NT2/D1 (cell line): ENCODE measurements at regions not wholly inside any gene's neighbourhood (a gene's known extent, or its start where the extent isn't known, plus 50 kb on each side); places are given as distances from the start of the nearest gene placed in this dataset.
A peak's percentile ranks its signal among the peaks of the same experiment; 100 is the strongest.

Experiments used
- DNase-seq: peaks from one replicate; pipeline ENCODE4 v3.0.0-alpha.2; 2011; ENCODE audit warnings: low read depth, low spot score
- H3K27me3 ChIP-seq: 2 replicates; pipeline ENCODE4 v1.6.0; 2011; ENCODE audit warnings: mild to moderate bottlenecking; ENCODE audit not compliant: insufficient read length, insufficient read depth
- H3K36me3 ChIP-seq: 2 replicates; pipeline ENCODE4 v1.6.1; 2011; ENCODE audit warnings: mild to moderate bottlenecking, low read length, mixed read lengths; ENCODE audit not compliant: insufficient read depth, insufficient read length
- H3K4me1 ChIP-seq: 2 replicates; pipeline ENCODE4 v1.5.1; 2011; ENCODE audit not compliant: insufficient read depth, insufficient read length
- H3K4me3 ChIP-seq: 2 replicates; pipeline ENCODE4 v1.5.1; 2011; ENCODE audit warnings: low read depth; ENCODE audit not compliant: insufficient read length
- H3K9ac ChIP-seq: 2 replicates; pipeline ENCODE4 v1.6.0; 2011; ENCODE audit warnings: low read depth; ENCODE audit not compliant: insufficient read length
- H3K9me3 ChIP-seq: 2 replicates; pipeline ENCODE4 v1.5.1; 2011; ENCODE audit warnings: mild to moderate bottlenecking, low read length; ENCODE audit not compliant: insufficient read depth
- SUZ12 ChIP-seq: IDR thresholded peaks from 2 replicates; pipeline ENCODE4 v1.6.1; 2011; ENCODE audit not compliant: insufficient read length, insufficient read depth; ENCODE audit errors: extremely low read depth
- YY1 ChIP-seq: IDR thresholded peaks from 2 replicates; pipeline ENCODE4 v1.6.1; 2011; ENCODE audit not compliant: insufficient read length, insufficient read depth
- ZNF274 ChIP-seq: IDR thresholded peaks from 2 replicates; pipeline ENCODE4 v1.6.1; 2011; ENCODE audit warnings: mild to moderate bottlenecking, low read depth, low read length

DNA sequence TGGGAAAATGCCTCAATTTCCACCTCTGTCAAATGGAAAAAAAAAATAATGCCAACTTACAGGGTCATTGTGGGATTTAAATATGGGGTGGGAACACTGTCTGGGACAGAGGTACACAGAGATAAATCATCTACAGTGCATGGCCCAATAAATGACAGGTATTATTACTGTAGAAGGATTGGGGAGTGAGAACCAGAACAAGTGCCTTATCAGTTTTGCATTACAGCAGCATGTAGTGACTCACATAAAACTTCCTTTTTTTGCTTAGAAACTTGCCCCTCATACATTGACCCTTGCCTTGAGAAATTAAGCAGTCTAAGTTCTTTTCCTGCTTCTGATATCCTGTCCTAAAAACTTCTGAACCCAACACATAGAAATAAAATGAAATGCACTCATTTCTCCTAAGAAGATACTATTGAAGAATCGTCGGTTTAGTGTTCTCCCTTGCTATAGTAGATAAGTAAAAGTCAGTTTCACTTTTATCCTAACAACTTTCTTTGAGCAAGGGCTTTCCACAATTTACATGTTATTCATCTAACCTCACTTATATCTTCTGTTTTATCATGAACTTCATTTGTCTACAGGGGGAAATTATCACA is 121.0 kb upstream of the HAAO start:
- no peak overlapping the region for H3K9ac ChIP-seq
- no peak for TF ChIP-seq YY1
- TF ChIP-seq SUZ12, result no peak
- TF ChIP-seq ZNF274, result no peak
- H3K27me3 ChIP-seq, result peaks cover 11% of the 10 kb centered on the region
- no peak overlapping the region for H3K4me3 ChIP-seq
- no peaks in the 10 kb centered on the region for H3K36me3 ChIP-seq
- no peak for DNase-seq
- no peaks in the 10 kb centered on the region for H3K4me1 ChIP-seq
- H3K9me3 ChIP-seq, result no peaks in the 10 kb centered on the region

DNA sequence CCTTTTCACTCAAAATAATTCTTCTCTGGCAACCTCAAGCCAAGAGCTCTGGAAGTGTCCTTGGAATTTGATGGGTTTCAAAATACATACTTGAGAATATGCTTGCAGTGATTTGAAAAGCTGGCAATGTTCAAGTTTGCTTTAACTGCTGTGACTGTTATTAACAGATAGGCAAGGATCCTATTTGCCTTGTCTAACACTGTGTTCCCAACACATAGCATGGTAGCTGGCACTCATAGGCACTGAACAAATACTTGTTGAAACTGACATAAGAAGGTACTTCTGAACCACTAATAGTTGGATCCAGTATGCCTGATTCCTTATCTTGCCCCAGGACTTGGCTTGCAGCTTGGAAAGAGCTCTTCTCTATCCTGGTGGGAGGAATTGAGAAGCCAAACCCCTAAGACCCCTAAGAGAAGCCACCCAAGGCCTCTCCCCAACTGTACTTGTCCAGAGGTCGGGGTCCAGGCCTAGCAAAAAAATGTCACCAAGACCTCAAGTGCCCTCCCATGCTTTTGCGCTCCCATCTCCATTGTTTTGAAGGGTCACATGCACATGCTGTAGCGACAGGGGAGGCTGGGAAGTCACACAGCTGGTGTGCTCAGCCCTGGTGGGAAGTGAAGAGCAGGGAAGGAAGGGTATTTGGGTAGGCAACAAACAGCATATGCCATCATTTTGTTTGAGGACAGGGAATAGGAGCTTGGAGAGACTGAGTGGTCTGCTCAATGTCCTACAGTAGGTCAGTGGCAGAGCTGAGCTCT is 118.4 kb upstream of the HAAO start:
- Histone ChIP-seq H3K4me3 (no peak overlapping the region), H3K9me3 (no peaks in the 10 kb centered on the region), H3K36me3 (no peaks in the 10 kb centered on the region), H3K9ac (no peak overlapping the region), H3K4me1 (no peaks in the 10 kb centered on the region), H3K27me3 (peaks cover 13% of the 10 kb centered on the region)
- no peak for TF ChIP-seq YY1
- DNase-seq, result no peak

DNA sequence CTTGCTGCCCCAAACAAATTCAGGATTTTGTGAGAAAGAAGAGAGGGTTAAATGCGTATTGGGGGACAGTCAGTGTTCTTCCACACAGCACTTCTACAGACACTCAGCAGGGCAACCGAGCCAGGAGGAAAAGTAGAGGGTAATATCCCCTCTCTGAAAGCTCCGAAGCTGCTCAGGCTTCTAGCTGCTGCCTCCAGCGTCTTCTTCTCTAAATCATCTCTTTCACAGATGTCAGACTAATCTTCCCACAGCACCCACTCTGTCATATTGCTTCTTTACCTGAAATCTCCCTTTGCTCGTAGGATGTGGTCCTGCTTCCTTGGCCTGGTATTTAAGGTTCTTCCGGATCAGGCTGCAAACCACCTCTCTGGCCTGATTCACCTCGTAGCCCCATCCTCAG is 117.6 kb upstream of the HAAO start:
- Histone ChIP-seq H3K4me1 (peaks cover 6% of the 10 kb centered on the region), H3K4me3 (no peak overlapping the region), H3K27me3 (peaks cover 13% of the 10 kb centered on the region), H3K36me3 (no peaks in the 10 kb centered on the region), H3K9me3 (no peaks in the 10 kb centered on the region), H3K9ac (no peak overlapping the region)
- TF ChIP-seq YY1 (no peak), SUZ12 (no peak), ZNF274 (no peak)
- no peak for DNase-seq

DNA sequence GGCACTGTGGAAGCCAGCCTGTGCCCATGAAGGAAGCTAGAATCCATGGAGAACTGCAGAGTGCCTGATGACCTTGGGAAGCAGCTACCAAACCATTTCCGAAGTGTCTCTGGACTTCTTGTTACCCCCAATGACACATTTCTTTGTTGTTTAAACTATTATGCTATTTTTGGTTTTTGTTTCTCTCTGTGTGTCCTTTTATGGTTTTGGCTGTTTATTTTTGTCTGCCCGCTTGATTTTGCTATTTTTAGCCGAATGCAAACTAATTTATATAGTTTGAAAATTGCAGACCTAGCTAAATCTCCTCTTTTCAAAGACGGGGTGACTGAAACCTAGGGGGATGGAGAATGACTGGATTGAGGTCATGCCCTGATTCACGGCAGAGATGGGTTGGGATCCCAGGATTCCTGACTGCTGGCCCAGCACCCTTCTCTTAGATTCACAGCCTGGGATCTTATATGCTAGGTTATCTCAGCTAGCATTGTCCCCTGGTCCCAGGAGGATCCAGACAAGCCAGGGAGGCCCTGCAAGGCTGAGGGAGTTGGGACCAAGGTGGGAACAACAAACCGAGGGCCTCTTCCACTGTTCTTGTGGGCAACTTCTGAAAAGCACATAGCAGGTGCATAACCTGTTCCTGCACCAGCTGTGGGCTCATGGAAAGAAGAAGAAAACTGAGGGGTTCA is 116.3 kb upstream of the HAAO start:
- DNase-seq, result no peak

DNA sequence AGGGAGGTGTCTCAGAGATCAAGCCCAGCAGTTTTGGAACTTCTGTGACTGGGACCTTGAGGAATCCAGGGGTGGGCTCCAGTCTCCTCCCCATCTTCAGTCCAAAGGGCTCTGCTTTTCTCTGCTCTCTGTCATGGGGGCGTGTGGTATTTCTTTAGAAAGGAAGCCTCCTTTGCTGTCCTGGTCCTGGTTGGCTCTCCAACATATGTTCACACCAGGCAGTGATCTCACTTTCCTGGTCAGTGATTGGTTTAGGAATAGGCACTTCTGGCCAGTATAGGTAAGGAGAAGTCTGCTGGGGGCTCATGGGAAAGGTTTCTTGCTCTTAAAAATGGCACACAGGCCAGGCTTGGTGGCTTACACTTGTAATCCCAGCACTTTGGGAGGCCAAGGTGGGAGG is 115.5 kb upstream of the HAAO start:
- no peak for DNase-seq
- Histone ChIP-seq H3K4me3 (no peak overlapping the region), H3K9ac (no peak overlapping the region), H3K4me1 (peaks cover 9% of the 10 kb centered on the region), H3K36me3 (no peaks in the 10 kb centered on the region), H3K9me3 (no peaks in the 10 kb centered on the region), H3K27me3 (peaks cover 13% of the 10 kb centered on the region)
- TF ChIP-seq SUZ12 (no peak), ZNF274 (no peak), YY1 (no peak)

More for the DNA sequence above, 116.3 kb upstream of the HAAO start:
- no peaks in the 10 kb centered on the region for H3K36me3 ChIP-seq
- TF ChIP-seq ZNF274 (no peak), YY1 (no peak), SUZ12 (no peak)
- no peaks in the 10 kb centered on the region for H3K9me3 ChIP-seq
- H3K9ac ChIP-seq, result no peak overlapping the region
- H3K4me1 ChIP-seq, result peaks cover 9% of the 10 kb centered on the region
- no peak overlapping the region for H3K4me3 ChIP-seq
- H3K27me3 ChIP-seq, result peaks cover 13% of the 10 kb centered on the region

DNA sequence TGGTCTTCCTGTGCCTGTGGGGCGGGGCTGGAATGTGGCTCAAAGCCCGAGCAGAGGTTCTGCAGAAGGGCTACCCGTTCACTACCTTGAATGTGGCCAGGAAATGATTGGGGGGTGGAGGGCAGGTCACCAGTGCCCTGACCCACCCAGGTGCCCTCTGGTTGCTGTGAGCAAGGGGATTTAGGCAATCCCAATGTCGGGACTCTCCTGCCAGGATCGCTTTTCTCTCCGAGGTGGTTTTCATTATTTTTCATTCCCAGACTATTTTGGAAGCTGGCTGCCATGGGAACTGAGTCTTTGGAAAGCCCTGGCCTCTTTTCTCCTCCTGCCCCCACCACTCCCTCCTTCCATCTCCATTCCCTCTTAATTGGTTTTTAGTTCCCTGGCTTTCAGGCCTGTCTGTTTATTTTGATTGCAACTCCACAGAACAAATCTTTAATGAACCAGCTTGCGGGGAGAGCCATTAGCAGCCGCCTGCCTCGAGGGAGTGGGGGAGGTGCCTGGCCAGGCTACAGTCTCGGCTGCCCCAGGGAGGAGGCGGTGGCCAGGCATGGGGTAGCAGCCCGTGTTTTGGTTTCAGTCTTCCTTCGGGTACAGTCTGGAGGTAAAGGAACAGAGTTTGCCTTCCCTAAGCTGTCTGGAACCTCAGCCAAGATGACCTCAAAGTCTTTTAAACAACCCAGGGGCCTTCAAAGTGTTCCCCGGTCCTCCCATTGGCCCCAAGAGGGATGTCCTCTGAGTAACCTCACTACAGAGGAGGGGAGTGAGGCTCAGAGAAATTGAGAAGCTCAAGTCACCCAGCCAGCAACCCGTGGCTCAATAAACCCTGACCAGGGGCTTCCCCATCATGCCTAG is 114.4 kb upstream of the HAAO start:
- Histone ChIP-seq H3K27me3 (peaks cover 13% of the 10 kb centered on the region), H3K4me1 (peaks cover 9% of the 10 kb centered on the region), H3K36me3 (no peaks in the 10 kb centered on the region), H3K9me3 (no peaks in the 10 kb centered on the region), H3K9ac (peak overlapping the region; percentile 68), H3K4me3 (no peak overlapping the region)
- TF ChIP-seq YY1 (no peak), SUZ12 (no peak), ZNF274 (no peak)
- no peak for DNase-seq

DNA sequence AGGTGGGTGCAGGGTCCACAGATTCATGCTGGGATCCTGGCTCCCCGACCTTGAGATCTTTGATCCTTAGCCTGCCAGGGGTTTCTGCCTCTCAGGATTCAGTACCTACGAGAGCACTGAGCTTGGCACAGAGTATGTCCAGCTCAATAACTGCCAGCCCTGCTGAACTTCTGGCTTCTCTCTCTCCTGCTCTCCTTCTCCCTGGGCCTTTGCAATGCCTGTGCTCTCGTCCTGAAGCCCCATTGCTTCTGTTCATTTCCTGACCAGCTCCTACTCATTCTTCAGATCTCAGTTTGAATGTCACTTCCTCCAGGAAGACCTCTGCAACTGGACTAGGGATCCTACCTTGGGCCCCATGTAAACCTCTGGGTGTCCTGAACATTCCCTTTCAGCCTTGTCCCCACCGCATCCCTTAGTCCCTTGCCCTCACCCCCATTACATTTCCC is 113.8 kb upstream of the HAAO start:
- H3K4me3 ChIP-seq, result no peak overlapping the region
- no peaks in the 10 kb centered on the region for H3K36me3 ChIP-seq
- H3K9me3 ChIP-seq, result no peaks in the 10 kb centered on the region
- H3K9ac ChIP-seq, result no peak overlapping the region
- no peak for TF ChIP-seq SUZ12
- no peak for TF ChIP-seq YY1
- no peak for TF ChIP-seq ZNF274
- DNase-seq, result no peak
- peaks cover 9% of the 10 kb centered on the region for H3K4me1 ChIP-seq
- H3K27me3 ChIP-seq, result peaks cover 12% of the 10 kb centered on the region
